MM.1S (cell line): ENCODE measurements at regions not wholly inside any gene's neighbourhood (a gene's known extent, or its start where the extent isn't known, plus 50 kb on each side); places are given as distances from the start of the nearest gene placed in this dataset.

ENCODE experiments used
- DNase-seq: peaks from one replicate; pipeline ENCODE4 v3.0.0-alpha.2; 2015
- H2AFZ ChIP-seq: fragments of 300-600 bp; sonication (generic); 2 replicates; pipeline ENCODE4 v1.6.0; 2016; ENCODE audit warnings: antibody characterized with exemption, low read length
- H3F3A ChIP-seq: fragments of 300-600 bp; sonication (generic); 2 replicates; pipeline ENCODE4 v1.6.1; 2016; ENCODE audit warnings: mild to moderate bottlenecking, antibody characterized with exemption, low read length, moderate library complexity, mixed read lengths; ENCODE audit not compliant: insufficient read depth
- H3K27ac ChIP-seq: fragments of 300-600 bp; sonication (generic); 2 replicates; pipeline ENCODE4 v1.5.1; 2016; ENCODE audit warnings: mild to moderate bottlenecking, low read length
- H3K27me3 ChIP-seq: fragments of 300-600 bp; sonication (generic); replicated peaks from 2 replicates; pipeline ENCODE4 v1.6.0; 2016; ENCODE audit warnings: low read length; ENCODE audit not compliant: insufficient read depth
- H3K36me3 ChIP-seq: fragments of 300-600 bp; sonication (generic); replicated peaks from 2 replicates; pipeline ENCODE4 v1.6.1; 2016; ENCODE audit warnings: mild to moderate bottlenecking, low read length, mixed read lengths; ENCODE audit not compliant: insufficient read depth
- H3K4me1 ChIP-seq: fragments of 300-600 bp; sonication (generic); 2 replicates; pipeline ENCODE4 v1.6.1; 2016; ENCODE audit warnings: low read length, mixed read lengths
- H3K4me2 ChIP-seq: fragments of 300-600 bp; sonication (generic); 2 replicates; pipeline ENCODE4 v1.6.0; 2016; ENCODE audit warnings: low read depth, low read length
- H3K4me3 ChIP-seq: fragments of 300-600 bp; sonication (generic); 2 replicates; pipeline ENCODE4 v1.5.1; 2016; ENCODE audit warnings: low read length, mixed read lengths
- H3K79me2 ChIP-seq: fragments of 300-600 bp; sonication (generic); 2 replicates; pipeline ENCODE4 v1.6.1; 2016; ENCODE audit warnings: mixed run types, low read length, mixed read lengths
- H3K9ac ChIP-seq: fragments of 300-600 bp; sonication (generic); 2 replicates; pipeline ENCODE4 v1.6.1; 2016; ENCODE audit warnings: low read length, mixed read lengths
- H3K9me2 ChIP-seq: fragments of 300-600 bp; sonication (generic); replicated peaks from 2 replicates; pipeline ENCODE4 v1.6.1; 2016; ENCODE audit warnings: mild to moderate bottlenecking, low read length, mixed read lengths; ENCODE audit not compliant: insufficient read depth
- H3K9me3 ChIP-seq: fragments of 300-600 bp; sonication (generic); replicated peaks from 2 replicates; pipeline ENCODE4 v1.6.1; 2016; ENCODE audit warnings: mild to moderate bottlenecking, low read length, mixed read lengths; ENCODE audit not compliant: insufficient read depth
- H4K20me1 ChIP-seq: fragments of 300-600 bp; sonication (generic); 2 replicates; pipeline ENCODE4 v1.6.1; 2016; ENCODE audit warnings: mild to moderate bottlenecking, low read length, moderate library complexity, mixed read lengths; ENCODE audit not compliant: insufficient read depth
- EZH2 ChIP-seq: fragments of 300-600 bp; sonication (generic); optimal IDR thresholded peaks from 2 replicates; pipeline ENCODE3; 2017; ENCODE audit warnings: low read depth, mild to moderate bottlenecking, antibody characterized with exemption, low read length, mixed read lengths
- EZH2phosphoT487 ChIP-seq: fragments of 300-600 bp; sonication (generic); IDR thresholded peaks from 2 replicates; pipeline ENCODE4 v1.6.1; 2018; ENCODE audit warnings: antibody characterized with exemption, low read length
- TF ChIP-seq, protein P1 (sequence below): fragments of 300-600 bp; sonication (generic); IDR thresholded peaks from 2 replicates; pipeline ENCODE4 v1.5.1; 2016; ENCODE audit warnings: antibody characterized with exemption, low read length, mixed read lengths

- H2AFZ ChIP-seq, result no peak overlapping the region
- H3F3A ChIP-seq, result no peaks in the 10 kb centered on the region
These were observed 152.4 kb downstream of the RAB11FIP2 start for GRCh38 chr10:117894339-117894738.

GRCh38 chr10:117896517-117896916 lies 150.2 kb downstream of the RAB11FIP2 start:
- TF ChIP-seq EZH2phosphoT487 (no peak), EZH2 (no peak)
- TF ChIP-seq, protein P1, sequence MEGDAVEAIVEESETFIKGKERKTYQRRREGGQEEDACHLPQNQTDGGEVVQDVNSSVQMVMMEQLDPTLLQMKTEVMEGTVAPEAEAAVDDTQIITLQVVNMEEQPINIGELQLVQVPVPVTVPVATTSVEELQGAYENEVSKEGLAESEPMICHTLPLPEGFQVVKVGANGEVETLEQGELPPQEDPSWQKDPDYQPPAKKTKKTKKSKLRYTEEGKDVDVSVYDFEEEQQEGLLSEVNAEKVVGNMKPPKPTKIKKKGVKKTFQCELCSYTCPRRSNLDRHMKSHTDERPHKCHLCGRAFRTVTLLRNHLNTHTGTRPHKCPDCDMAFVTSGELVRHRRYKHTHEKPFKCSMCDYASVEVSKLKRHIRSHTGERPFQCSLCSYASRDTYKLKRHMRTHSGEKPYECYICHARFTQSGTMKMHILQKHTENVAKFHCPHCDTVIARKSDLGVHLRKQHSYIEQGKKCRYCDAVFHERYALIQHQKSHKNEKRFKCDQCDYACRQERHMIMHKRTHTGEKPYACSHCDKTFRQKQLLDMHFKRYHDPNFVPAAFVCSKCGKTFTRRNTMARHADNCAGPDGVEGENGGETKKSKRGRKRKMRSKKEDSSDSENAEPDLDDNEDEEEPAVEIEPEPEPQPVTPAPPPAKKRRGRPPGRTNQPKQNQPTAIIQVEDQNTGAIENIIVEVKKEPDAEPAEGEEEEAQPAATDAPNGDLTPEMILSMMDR, result no peak
- Histone ChIP-seq H3K4me3 (no peak overlapping the region), H3K27me3 (no peaks in the 10 kb centered on the region), H3K36me3 (no peaks in the 10 kb centered on the region), H2AFZ (no peak overlapping the region), H3K79me2 (no peaks in the 10 kb centered on the region), H3K27ac (no peak overlapping the region), H3F3A (no peaks in the 10 kb centered on the region), H3K9me2 (no peaks in the 10 kb centered on the region), H3K9me3 (no peaks in the 10 kb centered on the region), H3K9ac (no peak overlapping the region), H3K4me1 (no peaks in the 10 kb centered on the region), H4K20me1 (no peaks in the 10 kb centered on the region), H3K4me2 (no peak overlapping the region)
- DNase-seq, result no peak

More at GRCh38 chr10:117894339-117894738, 152.4 kb downstream of the RAB11FIP2 start:
- H3K36me3 ChIP-seq, result no peaks in the 10 kb centered on the region
- H3K27me3 ChIP-seq, result no peaks in the 10 kb centered on the region
- no peak overlapping the region for H3K4me2 ChIP-seq
- no peak overlapping the region for H3K9ac ChIP-seq
- no peaks in the 10 kb centered on the region for H3K79me2 ChIP-seq
- H3K9me3 ChIP-seq, result no peaks in the 10 kb centered on the region
- no peak overlapping the region for H3K27ac ChIP-seq
- H3K4me1 ChIP-seq, result no peaks in the 10 kb centered on the region
- H3K4me3 ChIP-seq, result no peak overlapping the region
- H4K20me1 ChIP-seq, result no peaks in the 10 kb centered on the region
- H3K9me2 ChIP-seq, result no peaks in the 10 kb centered on the region
- TF ChIP-seq EZH2phosphoT487 (no peak), EZH2 (no peak)
- TF ChIP-seq, protein P1, result no peak
- no peak for DNase-seq

- Histone ChIP-seq H3K27ac (no peak overlapping the region), H3K27me3 (no peaks in the 10 kb centered on the region), H3K9me2 (no peaks in the 10 kb centered on the region), H2AFZ (no peak overlapping the region), H3K4me2 (no peak overlapping the region), H4K20me1 (no peaks in the 10 kb centered on the region), H3K9me3 (no peaks in the 10 kb centered on the region), H3K36me3 (no peaks in the 10 kb centered on the region), H3K4me3 (no peak overlapping the region), H3K79me2 (no peaks in the 10 kb centered on the region), H3F3A (no peaks in the 10 kb centered on the region), H3K9ac (no peak overlapping the region), H3K4me1 (no peaks in the 10 kb centered on the region)
- TF ChIP-seq EZH2 (no peak), EZH2phosphoT487 (no peak)
- TF ChIP-seq, protein P1, result no peak
- no peak for DNase-seq
These were observed 147.5 kb downstream of the RAB11FIP2 start for GRCh38 chr10:117899181-117899683.
